A549 (cell line): ENCODE measurements at regions not wholly inside any gene's neighbourhood (a gene's known extent, or its start where the extent isn't known, plus 50 kb on each side); places are given as distances from the start of the nearest gene placed in this dataset.

Source experiments
- CTCF ChIP-seq: fragments of >200 bp; sonication (Bioruptor Twin); formaldehyde crosslinking; IDR thresholded peaks from 3 replicates; pipeline ENCODE4 v1.5.1; 2016
- EP300 ChIP-seq, 2 experiments: fragments of >200 bp; sonication (Bioruptor Twin); formaldehyde crosslinking; IDR thresholded peaks; 2 replicates in 1 of 2; 3 replicates in 1 of 2; pipeline ENCODE4 v1.6.1; 2016 to 2017
- FOSL2 ChIP-seq, 2 experiments: fragments of 450-650 bp in 1 of 2; fragments of >200 bp in 1 of 2; sonication (Bioruptor Twin) in 1 of 2; formaldehyde crosslinking; IDR thresholded peaks; 2 replicates each; pipeline versions ENCODE4 v1.5.0 to v1.6.1; 2016 to 2020; ENCODE audit warnings: mild to moderate bottlenecking in 1 of 2, moderate library complexity in 1 of 2
- HES2 ChIP-seq: fragments of >200 bp; sonication (Bioruptor Twin); formaldehyde crosslinking; IDR thresholded peaks from 2 replicates; pipeline ENCODE4 v1.6.1; 2016
- RCOR1 ChIP-seq: fragments of 150-350 bp; IDR thresholded peaks from 2 replicates; pipeline ENCODE4 v1.6.1; 2014; ENCODE audit warnings: antibody characterized with exemption, low read length, low read depth

DNA sequence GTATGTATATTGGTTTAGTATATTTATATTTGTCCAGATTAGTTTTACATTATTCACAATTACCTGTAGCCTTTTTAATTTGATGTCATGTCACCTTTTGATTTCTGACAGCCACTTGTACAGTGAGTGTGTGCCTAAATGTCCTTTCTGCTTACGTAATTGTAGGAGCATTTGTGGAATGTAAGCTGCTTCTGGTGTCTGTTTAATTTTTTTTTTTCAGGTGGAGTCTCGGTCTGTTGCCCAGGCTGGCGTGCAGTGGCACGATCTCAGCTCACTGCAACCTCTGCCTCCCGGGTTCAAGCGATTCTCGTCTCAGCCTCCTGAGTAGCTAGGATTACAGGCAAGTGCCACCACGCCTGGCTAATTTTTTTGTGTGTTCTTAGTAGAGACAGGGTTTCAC, 91.2 kb upstream of the XAGE2 start:
- TF ChIP-seq RCOR1 (no peak), HES2 (no peak), CTCF (no peak), FOSL2 (IDR thresholded peaks at IDR 0.05) (no peak), FOSL2 (CRISPR knock-in tag; IDR thresholded peaks at IDR 0.05) (no peak), EP300 (IDR thresholded peaks at IDR 0.05) (no peak)
